Hepatocyte (in vitro differentiated cells): ENCODE measurements at regions not wholly inside any gene's neighbourhood (a gene's known extent, or its start where the extent isn't known, plus 50 kb on each side); places are given as distances from the start of the nearest gene placed in this dataset.

Source experiments
- DNase-seq: peaks from one replicate; pipeline ENCODE4 v3.0.0-alpha.2; 2016; ENCODE audit warnings: low spot score
- H2AFZ ChIP-seq: fragments of 200-600 bp; sonication (generic); 2 replicates; pipeline ENCODE4 v1.6.0; 2016; ENCODE audit warnings: antibody characterized with exemption, mild to moderate bottlenecking
- H3K27ac ChIP-seq: fragments of 200-600 bp; sonication (generic); 2 replicates; pipeline ENCODE4 v1.5.1; 2016; ENCODE audit warnings: mild to moderate bottlenecking
- H3K27me3 ChIP-seq: fragments of 200-600 bp; sonication (generic); 2 replicates; pipeline ENCODE4 v1.6.1; 2016
- H3K36me3 ChIP-seq: fragments of 200-600 bp; sonication (generic); replicated peaks from 2 replicates; pipeline ENCODE4 v1.5.1; 2016; ENCODE audit warnings: low read depth; ENCODE audit not compliant: insufficient read depth
- H3K4me1 ChIP-seq: fragments of 200-600 bp; sonication (generic); 2 replicates; pipeline ENCODE4 v1.5.1; 2016; ENCODE audit warnings: mild to moderate bottlenecking, moderate library complexity; ENCODE audit not compliant: insufficient read depth
- H3K4me2 ChIP-seq: fragments of 200-600 bp; sonication (generic); 2 replicates; pipeline ENCODE4 v1.6.0; 2016
- H3K4me3 ChIP-seq: fragments of 200-600 bp; sonication (generic); 2 replicates; pipeline ENCODE4 v1.5.1; 2016; ENCODE audit warnings: mild to moderate bottlenecking
- H3K79me2 ChIP-seq: fragments of 200-600 bp; sonication (generic); 2 replicates; pipeline ENCODE4 v1.6.0; 2017; ENCODE audit warnings: mild to moderate bottlenecking
- H3K9me2 ChIP-seq: fragments of 200-600 bp; sonication (generic); replicated peaks from 2 replicates; pipeline ENCODE4 v1.6.0; 2017; ENCODE audit warnings: mild to moderate bottlenecking; ENCODE audit not compliant: insufficient read depth
- H3K9me3 ChIP-seq: fragments of 200-600 bp; sonication (generic); 2 replicates; pipeline ENCODE4 v1.5.1; 2016; ENCODE audit warnings: low read depth, mild to moderate bottlenecking
- H4K20me1 ChIP-seq: fragments of 200-600 bp; sonication (generic); 2 replicates; pipeline ENCODE4 v1.6.0; 2016; ENCODE audit warnings: mild to moderate bottlenecking; ENCODE audit not compliant: insufficient read depth, poor library complexity, severe bottlenecking
- CTCF ChIP-seq: fragments of 200-600 bp; sonication (generic); IDR thresholded peaks from 2 replicates; pipeline ENCODE4 v1.5.1; 2016; ENCODE audit warnings: antibody characterized with exemption, mild to moderate bottlenecking; ENCODE audit not compliant: poor library complexity
- EZH2 ChIP-seq: fragments of 200-600 bp; sonication (generic); IDR thresholded peaks from 2 replicates; pipeline ENCODE4 v1.6.1; 2016; ENCODE audit warnings: antibody characterized with exemption, mild to moderate bottlenecking, borderline replicate concordance
- EZH2phosphoT487 ChIP-seq: fragments of 200-600 bp; sonication (generic); IDR thresholded peaks from one replicate; pipeline ENCODE4 v1.6.1; 2018; ENCODE audit warnings: antibody characterized with exemption, mild to moderate bottlenecking, low read depth, moderate library complexity; ENCODE audit not compliant: unreplicated experiment, severe bottlenecking
- WGBS: methylation state at CpG from one replicate; pipeline ENCODE4 v1.1.6; 2016; ENCODE audit warnings: low lambda C conversion rate; ENCODE audit errors: missing lambda C conversion rate; 5-methylcytosine and 5-hydroxymethylcytosine counted together

DNA sequence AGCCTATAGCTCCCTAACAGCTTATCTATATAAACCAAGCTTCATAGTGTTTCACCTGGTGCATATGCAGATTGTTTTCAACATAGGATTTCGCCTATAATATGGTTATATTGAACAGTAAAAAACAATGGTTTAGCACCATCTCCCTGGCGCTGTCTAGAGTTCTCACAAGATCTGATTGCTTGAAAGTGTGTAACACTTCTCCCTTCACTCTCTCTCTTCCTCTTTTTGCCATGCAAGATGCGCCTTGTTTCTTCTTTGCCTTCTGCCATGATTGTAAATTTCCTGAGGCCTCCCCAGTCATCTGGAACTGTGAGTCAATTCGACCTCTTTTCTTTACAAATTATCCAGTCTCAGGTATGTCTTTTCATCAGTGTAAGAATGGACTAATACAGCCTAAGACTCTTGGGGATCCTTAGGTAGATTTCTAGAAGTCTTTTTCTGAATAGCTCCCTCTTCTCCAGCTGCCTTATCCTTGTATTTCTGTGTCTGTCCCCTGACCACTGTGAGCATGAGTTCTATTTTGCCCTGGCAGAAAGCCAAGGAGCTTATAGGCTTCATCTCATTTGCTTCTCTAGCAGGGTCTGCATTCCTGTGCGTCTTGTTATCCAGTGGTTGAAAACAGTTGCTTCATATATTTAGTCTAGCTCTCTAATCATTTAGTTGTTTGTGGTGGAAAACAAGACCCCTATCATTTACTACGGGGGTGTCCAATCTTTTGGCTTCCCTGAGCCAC is 401.6 kb downstream of the GPD2 start:
- no peak overlapping the region for H2AFZ ChIP-seq
- WGBS = 72% methylated on average over 6 of the region's 6 CpGs
- TF ChIP-seq EZH2 (no peak), EZH2phosphoT487 (no peak), CTCF (no peak)

DNA sequence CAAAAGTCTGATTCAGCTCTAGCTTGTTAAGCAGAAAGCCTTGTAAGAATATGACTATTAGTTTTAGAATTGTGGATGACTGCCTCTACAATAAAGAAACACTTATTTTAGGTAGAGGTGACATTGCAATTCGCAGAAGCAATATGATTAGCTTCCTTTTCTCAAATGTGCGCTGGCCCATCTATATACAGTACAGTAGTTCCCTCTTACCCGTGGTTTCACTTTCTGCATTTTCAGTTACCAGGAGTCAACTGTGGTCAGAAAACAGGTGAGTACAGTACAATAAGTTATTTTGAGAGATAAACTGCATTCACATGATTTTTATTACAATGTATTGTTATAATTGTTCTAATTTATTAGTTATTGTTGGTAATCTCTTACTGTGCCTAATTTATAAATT is 405.1 kb downstream of the GPD2 start:
- H3K9me3 ChIP-seq = no peaks in the 10 kb centered on the region
- H3K4me3 ChIP-seq = no peak overlapping the region
- no peak for DNase-seq
- WGBS = 92% methylated on average over 3 of the region's 3 CpGs
- no peak for TF ChIP-seq EZH2phosphoT487
- H3K79me2 ChIP-seq = no peaks in the 10 kb centered on the region
- no peaks in the 10 kb centered on the region for H3K27me3 ChIP-seq
- no peak overlapping the region for H2AFZ ChIP-seq
- H4K20me1 ChIP-seq = no peaks in the 10 kb centered on the region
- H3K4me2 ChIP-seq = no peak overlapping the region
- H3K27ac ChIP-seq = no peak overlapping the region
- H3K9me2 ChIP-seq = no peaks in the 10 kb centered on the region
- no peaks in the 10 kb centered on the region for H3K36me3 ChIP-seq
- H3K4me1 ChIP-seq = no peaks in the 10 kb centered on the region

More for the DNA sequence above, 401.6 kb downstream of the GPD2 start:
- Histone ChIP-seq H3K9me3 (no peaks in the 10 kb centered on the region), H3K4me1 (no peaks in the 10 kb centered on the region), H3K9me2 (no peaks in the 10 kb centered on the region), H3K27me3 (no peaks in the 10 kb centered on the region), H3K4me2 (no peak overlapping the region), H3K4me3 (no peak overlapping the region), H4K20me1 (no peaks in the 10 kb centered on the region), H3K36me3 (no peaks in the 10 kb centered on the region), H3K27ac (no peak overlapping the region), H3K79me2 (no peaks in the 10 kb centered on the region)
- peak; percentile 9 for DNase-seq

DNA sequence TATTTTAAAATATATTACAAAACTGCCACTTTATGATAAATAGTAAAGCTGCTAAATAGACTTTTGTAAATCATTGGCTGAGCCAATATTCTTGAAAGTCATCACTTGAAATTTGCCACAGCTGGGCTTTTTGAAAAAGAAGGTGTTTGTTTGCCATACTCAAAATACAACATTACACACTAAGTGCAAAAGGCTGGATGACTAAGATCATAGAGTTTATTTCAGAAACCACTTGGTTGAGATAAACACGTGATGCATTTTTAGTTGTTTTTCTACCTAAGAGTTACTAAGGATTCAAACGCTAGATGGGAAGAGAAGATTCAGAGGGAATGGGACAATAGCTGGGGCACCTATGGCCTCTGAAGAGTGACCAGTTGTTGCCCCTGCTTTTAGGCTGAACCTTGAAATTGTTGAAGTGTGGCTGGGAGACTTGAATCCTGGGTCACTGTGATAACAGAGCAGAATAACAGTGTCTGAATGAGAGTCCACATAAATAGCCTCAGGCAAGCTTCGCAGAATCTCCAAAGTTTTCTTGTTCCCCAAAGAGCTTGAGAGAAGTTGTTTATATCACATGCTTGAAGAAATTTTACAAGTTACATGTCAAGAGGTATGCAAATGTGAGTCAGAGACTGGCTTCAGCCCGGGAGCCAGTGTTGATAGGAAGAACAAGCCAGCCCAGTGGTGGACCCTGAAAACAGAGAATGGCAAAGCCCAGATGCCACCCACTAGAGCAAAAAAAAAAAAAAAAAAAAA is 409.8 kb downstream of the GPD2 start:
- H3K36me3 ChIP-seq = no peaks in the 10 kb centered on the region
- H3K4me1 ChIP-seq = no peaks in the 10 kb centered on the region
- no peaks in the 10 kb centered on the region for H3K79me2 ChIP-seq
- no peak for TF ChIP-seq EZH2phosphoT487
- no peaks in the 10 kb centered on the region for H4K20me1 ChIP-seq
- H2AFZ ChIP-seq = no peak overlapping the region
- H3K4me3 ChIP-seq = no peak overlapping the region
- no peaks in the 10 kb centered on the region for H3K9me2 ChIP-seq
- no peak overlapping the region for H3K4me2 ChIP-seq
- WGBS = 56% methylated on average over 4 of the region's 4 CpGs
- H3K27me3 ChIP-seq = no peaks in the 10 kb centered on the region
- H3K9me3 ChIP-seq = no peaks in the 10 kb centered on the region
- no peak overlapping the region for H3K27ac ChIP-seq
- DNase-seq = no peak

GRCh38 chr2:156852210-156852609 is 405.3 kb upstream of the GALNT5 start:
- Histone ChIP-seq H3K9me2 (no peaks in the 10 kb centered on the region), H3K27ac (no peak overlapping the region), H3K9me3 (no peaks in the 10 kb centered on the region), H3K4me2 (no peak overlapping the region), H3K36me3 (no peaks in the 10 kb centered on the region), H3K79me2 (no peaks in the 10 kb centered on the region), H2AFZ (no peak overlapping the region), H4K20me1 (no peaks in the 10 kb centered on the region), H3K27me3 (no peaks in the 10 kb centered on the region), H3K4me3 (no peak overlapping the region), H3K4me1 (no peaks in the 10 kb centered on the region)
- no peak for DNase-seq
- TF ChIP-seq EZH2 = no peak
- no peak for TF ChIP-seq CTCF
- no peak for TF ChIP-seq EZH2phosphoT487
- 90% methylated on average over 4 of the region's 4 CpGs for WGBS
